Adrenal gland (tissue), 5 donors: ENCODE measurements at regions not wholly inside any gene's neighbourhood (a gene's known extent, or its start where the extent isn't known, plus 50 kb on each side); places are given as distances from the start of the nearest gene placed in this dataset.

Experiments
- POLR2A ChIP-seq, 2 donors: fragments of 450-650 bp; IDR thresholded peaks; one replicate each; pipeline ENCODE4 v1.6.1; 2017; ENCODE audit warnings: antibody characterized with exemption in 2 of 2, mild to moderate bottlenecking in 2 of 2, moderate library complexity in 1 of 2
- TF ChIP-seq, protein P1 (sequence below), 6 experiments: fragments of 450-650 bp in 4 of 6; fragments of 200-600 bp in 2 of 6; sonication (generic) in 1 of 6; IDR thresholded peaks; 1 replicate in 5 of 6; 2 replicates in 1 of 6; pipeline versions ENCODE4 v1.5.1 to v1.8.0; 2016 to 2021; ENCODE audit warnings: antibody characterized with exemption in 6 of 6, mild to moderate bottlenecking in 2 of 6, moderate library complexity in 1 of 6
- donor health status: DM: no; HTN: no; CAD: no.

DNA sequence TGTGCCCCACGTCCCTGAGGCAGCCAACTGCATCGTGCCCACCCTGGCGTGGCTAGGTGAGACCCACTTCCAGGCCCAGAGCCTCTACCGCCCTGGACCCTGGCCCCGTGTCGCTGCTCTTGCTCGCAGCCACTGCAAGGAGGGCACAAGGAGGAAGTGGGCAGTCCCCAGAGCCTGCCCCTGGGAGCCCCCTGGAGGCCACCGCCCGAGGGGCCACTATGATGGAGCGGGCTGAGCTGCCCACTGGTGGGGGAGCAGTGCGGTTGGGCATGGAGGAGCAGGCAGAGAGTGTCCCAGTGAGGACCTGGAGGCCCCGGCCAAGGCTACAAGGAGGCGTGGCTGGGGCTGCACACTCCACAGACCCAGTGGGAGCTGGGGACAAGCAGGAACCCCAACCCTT, 323.6 kb downstream of the PCNX1 start:
- TF ChIP-seq, protein P1, sequence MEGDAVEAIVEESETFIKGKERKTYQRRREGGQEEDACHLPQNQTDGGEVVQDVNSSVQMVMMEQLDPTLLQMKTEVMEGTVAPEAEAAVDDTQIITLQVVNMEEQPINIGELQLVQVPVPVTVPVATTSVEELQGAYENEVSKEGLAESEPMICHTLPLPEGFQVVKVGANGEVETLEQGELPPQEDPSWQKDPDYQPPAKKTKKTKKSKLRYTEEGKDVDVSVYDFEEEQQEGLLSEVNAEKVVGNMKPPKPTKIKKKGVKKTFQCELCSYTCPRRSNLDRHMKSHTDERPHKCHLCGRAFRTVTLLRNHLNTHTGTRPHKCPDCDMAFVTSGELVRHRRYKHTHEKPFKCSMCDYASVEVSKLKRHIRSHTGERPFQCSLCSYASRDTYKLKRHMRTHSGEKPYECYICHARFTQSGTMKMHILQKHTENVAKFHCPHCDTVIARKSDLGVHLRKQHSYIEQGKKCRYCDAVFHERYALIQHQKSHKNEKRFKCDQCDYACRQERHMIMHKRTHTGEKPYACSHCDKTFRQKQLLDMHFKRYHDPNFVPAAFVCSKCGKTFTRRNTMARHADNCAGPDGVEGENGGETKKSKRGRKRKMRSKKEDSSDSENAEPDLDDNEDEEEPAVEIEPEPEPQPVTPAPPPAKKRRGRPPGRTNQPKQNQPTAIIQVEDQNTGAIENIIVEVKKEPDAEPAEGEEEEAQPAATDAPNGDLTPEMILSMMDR (IDR thresholded peaks at IDR 0.05) = no peak
- TF ChIP-seq POLR2A (IDR thresholded peaks at IDR 0.05) = no peak
